HUES6 (cell line): ENCODE measurements at regions not wholly inside any gene's neighbourhood (a gene's known extent, or its start where the extent isn't known, plus 50 kb on each side); places are given as distances from the start of the nearest gene placed in this dataset.

Experiments
- H3K27ac ChIP-seq: 2 replicates; pipeline ENCODE4 v1.7.0; 2013; ENCODE audit warnings: low read depth, mild to moderate bottlenecking, low read length, inconsistent platforms
- H3K27me3 ChIP-seq: 2 replicates; pipeline ENCODE4 v1.6.1; 2013; ENCODE audit warnings: low read length; ENCODE audit not compliant: control insufficient read depth, insufficient read depth
- H3K36me3 ChIP-seq: 2 replicates; pipeline ENCODE4 v1.6.1; 2013; ENCODE audit warnings: low read length; ENCODE audit not compliant: control insufficient read depth, insufficient read depth
- H3K4me1 ChIP-seq: 2 replicates; pipeline ENCODE4 v1.6.1; 2013; ENCODE audit warnings: low read length; ENCODE audit not compliant: control insufficient read depth, insufficient read depth
- H3K4me3 ChIP-seq: 2 replicates; pipeline ENCODE4 v1.5.1; 2013; ENCODE audit warnings: low read depth, low read length
- H3K9ac ChIP-seq: one replicate; pipeline ENCODE4 v1.6.1; 2013; ENCODE audit warnings: mild to moderate bottlenecking, low read length
- H3K9me3 ChIP-seq: 2 replicates; pipeline ENCODE4 v1.6.1; 2013; ENCODE audit warnings: low read depth, low read length; ENCODE audit not compliant: control insufficient read depth, insufficient read depth

DNA sequence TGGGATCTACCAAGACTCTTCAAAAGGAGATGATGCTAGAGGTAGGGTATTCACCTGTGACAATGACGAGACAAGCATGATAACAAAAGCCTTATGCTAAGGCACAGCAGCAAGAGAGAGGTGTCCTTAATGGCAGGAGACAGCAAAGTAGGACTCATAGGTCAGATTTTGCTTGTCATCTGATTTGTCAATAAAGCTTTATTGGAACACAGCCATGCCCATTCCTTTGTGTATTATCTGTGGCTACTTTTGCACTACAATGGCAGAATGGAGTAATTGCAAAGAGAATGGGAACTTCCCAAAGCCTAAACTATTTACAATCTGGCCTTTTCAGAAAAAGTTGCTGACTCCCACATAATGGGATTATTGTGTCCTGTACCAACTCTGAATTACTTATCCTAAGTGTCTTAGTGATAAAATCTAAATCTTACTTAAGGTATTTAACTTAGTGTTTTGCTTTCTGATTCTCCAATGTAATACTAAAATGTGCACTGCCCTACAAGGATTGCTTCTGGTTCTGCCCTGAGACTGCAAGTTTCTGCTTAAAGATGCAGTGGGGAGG lies 221.6 kb downstream of the CDC5L start:
- no peak overlapping the region for H3K4me3 ChIP-seq
- H3K9me3 ChIP-seq = 0 out of 2 replicates have a peak, but pooled peaks cover 6% of the 10 kb centered on the region
- no peak overlapping the region for H3K27ac ChIP-seq
- no peaks in the 10 kb centered on the region for H3K36me3 ChIP-seq
- no peaks in the 10 kb centered on the region for H3K27me3 ChIP-seq
- H3K9ac ChIP-seq = no peak overlapping the region
- no peaks in the 10 kb centered on the region for H3K4me1 ChIP-seq

DNA sequence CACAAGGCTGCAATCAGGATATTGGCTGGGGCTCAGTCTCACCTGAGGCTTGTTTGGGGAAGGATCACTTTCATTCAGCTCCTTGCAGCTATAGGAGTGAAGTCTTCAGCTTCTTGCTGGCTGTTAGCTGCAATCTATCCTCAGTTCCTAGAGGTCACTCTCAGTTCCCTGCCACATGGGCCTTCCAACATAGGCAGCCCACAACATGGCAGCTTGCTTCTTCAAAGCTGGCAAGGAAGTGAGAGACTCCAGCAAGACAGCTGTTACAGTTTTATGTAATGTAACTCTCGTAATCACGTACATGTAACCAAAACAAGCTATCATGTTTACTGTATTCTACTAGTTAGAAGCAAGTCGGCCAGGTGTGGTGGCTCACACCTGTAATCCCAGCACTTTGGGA lies 226.9 kb downstream of the CDC5L start:
- Histone ChIP-seq H3K27me3 (no peaks in the 10 kb centered on the region), H3K9me3 (0 out of 2 replicates have a peak, but pooled peaks cover 6% of the 10 kb centered on the region)

DNA sequence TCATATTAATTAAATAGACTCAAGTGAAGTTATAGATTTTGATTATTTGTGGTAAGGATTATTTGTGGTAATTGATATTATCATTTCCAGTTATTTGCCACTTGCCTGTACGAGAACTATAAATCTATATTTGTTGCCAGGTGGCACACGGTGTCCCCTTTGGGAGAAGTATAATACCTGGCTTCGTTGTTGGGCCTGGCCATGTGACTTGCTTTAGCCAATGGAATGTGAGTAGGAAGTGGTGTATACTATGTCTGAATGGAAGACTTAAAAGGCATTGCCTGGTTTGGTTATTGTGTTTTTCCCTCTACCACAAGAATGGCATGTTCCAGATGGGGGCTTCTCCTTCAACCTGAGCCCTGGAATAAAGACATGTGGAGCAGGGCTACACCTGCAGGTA lies 228.1 kb downstream of the CDC5L start:
- H3K36me3 ChIP-seq = no peaks in the 10 kb centered on the region
- no peak overlapping the region for H3K4me3 ChIP-seq
- no peaks in the 10 kb centered on the region for H3K27me3 ChIP-seq
- 0 out of 2 replicates have a peak, but pooled peaks cover 6% of the 10 kb centered on the region for H3K9me3 ChIP-seq
- H3K9ac ChIP-seq = no peak overlapping the region
- no peak overlapping the region for H3K27ac ChIP-seq
- H3K4me1 ChIP-seq = peaks cover 5% of the 10 kb centered on the region

More for the DNA sequence above, 226.9 kb downstream of the CDC5L start:
- Histone ChIP-seq H3K27ac (no peak overlapping the region), H3K4me1 (no peaks in the 10 kb centered on the region), H3K9ac (no peak overlapping the region), H3K36me3 (no peaks in the 10 kb centered on the region), H3K4me3 (no peak overlapping the region)

DNA sequence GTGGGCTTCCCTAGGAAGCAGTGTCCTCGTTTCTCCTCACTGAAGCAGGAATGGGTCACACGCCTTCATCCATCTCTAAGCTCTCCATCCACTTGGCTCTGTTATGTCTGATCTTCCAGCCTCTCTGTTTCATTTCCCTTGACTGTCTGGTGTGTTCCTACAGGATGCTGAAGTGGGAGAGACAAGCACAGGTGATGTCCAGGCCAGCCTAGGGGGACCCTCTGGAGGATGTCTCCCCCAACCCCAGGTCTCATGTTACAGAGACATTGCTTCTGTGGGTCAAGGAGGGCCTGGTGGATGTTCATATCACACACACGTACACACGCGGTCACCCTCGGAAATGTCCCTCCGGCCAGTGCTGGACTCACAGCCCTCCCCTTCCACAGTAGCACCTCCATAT lies 229.9 kb downstream of the CDC5L start:
- Histone ChIP-seq H3K9me3 (0 out of 2 replicates have a peak, but pooled peaks cover 4% of the 10 kb centered on the region), H3K27me3 (no peaks in the 10 kb centered on the region), H3K4me3 (no peak overlapping the region), H3K4me1 (peaks cover 22% of the 10 kb centered on the region), H3K9ac (no peak overlapping the region), H3K36me3 (no peaks in the 10 kb centered on the region), H3K27ac (no peak overlapping the region)

DNA sequence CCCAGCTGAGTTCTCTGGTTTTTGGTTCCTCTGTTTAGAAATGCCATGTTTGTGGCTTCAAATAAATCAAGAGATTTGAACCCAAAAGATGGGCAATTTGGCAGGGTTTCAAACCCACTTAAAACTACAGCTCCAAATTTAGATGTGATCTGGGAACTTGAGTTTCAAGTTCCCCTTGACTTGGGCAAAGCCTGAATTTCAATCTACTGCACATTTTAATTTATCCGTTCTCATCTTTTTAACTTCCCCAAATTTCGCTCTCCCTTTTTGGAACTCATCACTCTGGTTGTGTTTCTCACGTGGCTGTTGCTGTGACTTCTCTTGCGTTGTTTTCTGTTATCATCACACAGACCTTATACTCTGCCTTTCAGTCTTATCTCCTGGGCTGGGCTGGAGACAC lies 230.9 kb downstream of the CDC5L start:
- H3K9me3 ChIP-seq = no peaks in the 10 kb centered on the region
- H3K36me3 ChIP-seq = no peaks in the 10 kb centered on the region
- no peak overlapping the region for H3K27ac ChIP-seq
- H3K4me3 ChIP-seq = no peak overlapping the region
- no peaks in the 10 kb centered on the region for H3K27me3 ChIP-seq
- H3K4me1 ChIP-seq = peaks cover 27% of the 10 kb centered on the region
- H3K9ac ChIP-seq = no peak overlapping the region

DNA sequence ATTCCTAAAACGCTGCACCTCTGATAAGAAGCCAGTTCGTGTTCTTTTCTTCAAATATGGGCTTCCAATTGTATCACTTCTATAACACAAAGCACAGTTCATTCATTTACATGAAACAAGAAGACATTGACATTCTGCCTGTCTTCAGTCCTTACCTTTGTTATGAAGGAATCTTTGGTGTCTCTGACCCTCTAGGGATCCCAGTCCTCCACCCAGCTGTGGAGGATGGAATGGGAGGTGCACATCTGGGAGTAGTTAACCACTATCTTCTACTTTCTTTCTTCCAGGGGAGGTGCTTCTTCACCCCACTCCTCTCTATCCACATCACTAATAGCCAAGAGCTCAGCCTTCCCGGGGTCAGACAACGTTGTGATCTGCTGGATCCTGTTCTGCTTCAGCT lies 233.4 kb downstream of the CDC5L start:
- Histone ChIP-seq H3K9me3 (no peaks in the 10 kb centered on the region), H3K27ac (no peak overlapping the region), H3K9ac (no peak overlapping the region), H3K27me3 (no peaks in the 10 kb centered on the region), H3K36me3 (no peaks in the 10 kb centered on the region), H3K4me1 (peaks cover 51% of the 10 kb centered on the region), H3K4me3 (no peak overlapping the region)

DNA sequence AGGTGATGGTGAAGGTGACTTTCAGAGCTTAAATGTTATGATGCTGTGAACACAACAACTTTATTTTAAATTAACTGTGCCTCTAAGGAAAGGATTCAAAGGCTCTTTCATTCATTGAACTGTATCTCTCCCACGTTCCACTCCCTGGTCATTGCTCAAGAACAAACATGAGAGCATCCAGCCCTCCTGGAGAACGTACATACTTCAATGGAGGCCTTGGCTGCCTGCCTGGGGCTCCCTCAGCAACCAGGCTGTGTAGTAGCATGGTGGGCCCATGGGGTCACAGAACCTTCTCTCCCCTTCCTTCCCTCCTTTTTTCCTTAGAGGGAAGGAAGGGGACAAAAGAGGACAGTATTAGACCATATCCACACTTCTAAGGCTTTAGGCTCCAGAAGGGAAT lies 234.3 kb downstream of the CDC5L start:
- no peaks in the 10 kb centered on the region for H3K36me3 ChIP-seq
- H3K27me3 ChIP-seq = no peaks in the 10 kb centered on the region
- H3K4me1 ChIP-seq = peaks cover 60% of the 10 kb centered on the region
- H3K4me3 ChIP-seq = no peak overlapping the region
- no peaks in the 10 kb centered on the region for H3K9me3 ChIP-seq
- H3K27ac ChIP-seq = no peak overlapping the region
- H3K9ac ChIP-seq = no peak overlapping the region

DNA sequence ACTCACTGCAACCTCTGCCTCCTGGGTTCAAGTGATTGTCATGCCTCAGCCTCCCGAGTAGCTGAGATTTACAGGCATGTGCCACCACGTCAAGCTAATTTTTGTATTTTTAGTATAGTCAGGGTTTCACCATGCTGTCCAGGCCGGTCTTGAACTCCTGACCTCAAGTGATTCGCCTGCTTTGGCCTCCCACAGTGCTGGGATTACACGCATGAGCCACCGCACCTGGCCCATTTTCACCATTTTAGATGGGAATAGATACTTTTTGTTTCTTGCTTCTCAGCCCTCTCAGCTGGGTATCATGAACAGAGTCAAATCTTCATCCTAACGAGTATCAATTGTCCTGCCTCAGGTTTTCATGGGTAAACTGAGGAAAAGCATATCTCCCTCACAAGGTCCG lies 235.0 kb downstream of the CDC5L start:
- H3K4me1 ChIP-seq = peaks cover 67% of the 10 kb centered on the region
- H3K9ac ChIP-seq = no peak overlapping the region
- no peaks in the 10 kb centered on the region for H3K36me3 ChIP-seq
- no peak overlapping the region for H3K27ac ChIP-seq
- H3K4me3 ChIP-seq = no peak overlapping the region
- no peaks in the 10 kb centered on the region for H3K27me3 ChIP-seq
- no peaks in the 10 kb centered on the region for H3K9me3 ChIP-seq

DNA sequence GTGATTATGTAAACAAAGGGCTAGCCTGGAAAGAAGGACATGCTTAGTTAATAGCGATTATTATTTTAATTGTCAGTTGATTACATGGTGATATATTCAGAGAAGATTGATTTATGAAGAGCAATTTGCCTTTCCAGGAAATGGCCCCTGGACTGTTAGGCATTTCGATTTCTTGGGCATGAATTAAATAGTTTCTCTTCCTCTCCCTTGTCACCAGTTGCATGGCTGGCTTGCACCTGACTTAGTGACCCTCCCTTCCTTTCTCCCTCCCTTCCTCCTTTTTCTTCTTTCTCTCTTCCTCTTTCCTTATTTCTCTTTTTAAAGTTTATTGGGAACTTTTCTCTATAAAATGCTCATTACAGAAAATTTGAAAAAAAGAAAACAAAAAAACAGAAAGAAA lies 235.4 kb downstream of the CDC5L start:
- no peaks in the 10 kb centered on the region for H3K27me3 ChIP-seq
- no peaks in the 10 kb centered on the region for H3K36me3 ChIP-seq
- H3K27ac ChIP-seq = no peak overlapping the region
- H3K9ac ChIP-seq = no peak overlapping the region
- H3K4me1 ChIP-seq = peaks cover 71% of the 10 kb centered on the region
- H3K4me3 ChIP-seq = no peak overlapping the region
- no peaks in the 10 kb centered on the region for H3K9me3 ChIP-seq

DNA sequence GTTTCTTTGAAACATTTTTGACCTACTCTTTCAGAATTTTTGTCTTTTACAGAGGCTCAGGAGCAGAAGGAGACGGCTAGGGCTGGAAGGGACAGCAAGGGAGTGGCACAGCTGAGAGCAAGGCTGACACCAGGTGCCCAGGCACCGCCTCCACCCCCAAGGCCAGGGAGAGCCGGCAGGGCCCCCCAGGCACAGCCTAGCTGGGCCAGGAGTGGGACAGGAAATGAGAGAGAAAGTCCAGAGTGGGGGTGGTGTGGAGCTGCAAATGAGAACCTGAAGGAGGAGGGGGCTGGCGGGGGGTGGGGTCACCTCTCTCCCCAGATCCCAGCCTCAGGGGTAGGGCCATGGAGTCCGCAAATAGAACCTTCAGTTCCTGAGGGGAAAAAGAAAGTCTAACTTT lies 236.7 kb downstream of the CDC5L start:
- Histone ChIP-seq H3K4me1 (peaks cover 73% of the 10 kb centered on the region), H3K4me3 (no peak overlapping the region), H3K27me3 (no peaks in the 10 kb centered on the region), H3K27ac (peak overlapping the region; percentile 60; the same call in 1 of the 2 replicates), H3K9me3 (no peaks in the 10 kb centered on the region), H3K9ac (peak overlapping the region; percentile 54), H3K36me3 (no peaks in the 10 kb centered on the region)

DNA sequence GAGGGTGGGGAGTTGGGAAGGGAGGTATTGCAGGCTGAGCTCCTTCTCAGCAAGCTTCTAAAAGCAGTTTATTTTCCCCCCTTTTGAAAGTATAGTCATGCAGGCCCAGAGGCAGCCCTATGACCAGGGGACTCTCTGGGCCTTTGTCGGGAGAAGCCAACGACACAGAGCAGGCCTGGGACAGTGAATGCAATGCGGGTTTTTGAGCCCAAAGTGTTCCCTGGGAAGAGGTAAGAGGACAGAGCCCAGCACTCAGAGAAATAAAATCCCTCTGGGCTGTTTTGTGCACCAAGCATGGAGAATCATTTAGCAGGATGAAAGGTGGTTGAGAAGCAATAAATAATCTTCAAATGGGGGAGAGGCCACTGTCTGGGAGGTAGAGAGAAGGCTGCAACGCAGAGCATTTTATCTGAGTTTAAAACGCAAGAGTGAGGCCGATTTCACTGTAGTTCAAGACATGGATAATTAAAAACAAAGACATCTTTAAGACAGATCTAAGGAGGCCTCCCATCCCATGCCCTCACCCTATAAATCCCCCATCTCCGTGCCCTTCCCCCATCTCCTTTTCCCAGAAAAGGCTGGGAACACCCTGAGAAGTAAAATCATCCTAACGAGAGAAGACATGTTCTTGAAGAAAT lies 237.5 kb downstream of the CDC5L start:
- Histone ChIP-seq H3K4me3 (no peak overlapping the region), H3K9ac (peak overlapping the region; percentile 61), H3K36me3 (no peaks in the 10 kb centered on the region), H3K9me3 (no peaks in the 10 kb centered on the region), H3K27ac (peak overlapping the region; percentile 60), H3K4me1 (peaks cover 79% of the 10 kb centered on the region), H3K27me3 (no peaks in the 10 kb centered on the region)
